H1 (cell line): ENCODE measurements at regions not wholly inside any gene's neighbourhood (a gene's known extent, or its start where the extent isn't known, plus 50 kb on each side); places are given as distances from the start of the nearest gene placed in this dataset.

Experiments used
- CTCF ChIA-PET: fragments of 300-600 bp; sonication (Branson Sonifier 250); formaldehyde crosslinking; loops from one replicate; lab custom pipeline; 2021; ENCODE audit not compliant: partially characterized antibody; lab: Charles Lee
- POLR2A ChIA-PET: fragments of 300-600 bp; sonication (Branson Sonifier 250); formaldehyde crosslinking; loops from one replicate; lab custom pipeline; 2021; ENCODE audit warnings: inconsistent platforms; ENCODE audit not compliant: partially characterized antibody; lab: Charles Lee
- DNase-seq, 2 experiments: peaks; one replicate each; pipeline versions ENCODE4 v3.0.0 to v3.0.0-alpha.2; 2010 to 2022; ENCODE audit warnings: low spot score in 2 of 2, low read depth in 1 of 2, mixed read lengths in 1 of 2
- FAIRE-seq: peaks from 2 replicates; lab custom pipeline; 2011; peaks lifted over from hg19 to GRCh38; lab: Jason Lieb, UNC
- H2AFZ ChIP-seq: 2 replicates; pipeline ENCODE4 v1.8.1; 2012; ENCODE audit warnings: low read length, inconsistent platforms
- H2AK5ac ChIP-seq: 2 replicates; pipeline ENCODE4 v1.6.1; 2013; ENCODE audit warnings: low read depth, low read length
- H2BK120ac ChIP-seq: replicated peaks from 2 replicates; pipeline ENCODE3; 2013; ENCODE audit warnings: low read depth, low read length, inconsistent platforms
- H2BK12ac ChIP-seq: 2 replicates; pipeline ENCODE4 v1.6.1; 2013; ENCODE audit warnings: low read depth, low read length
- H2BK15ac ChIP-seq: 2 replicates; pipeline ENCODE4 v1.6.1; 2013; ENCODE audit warnings: low read length
- H2BK20ac ChIP-seq: 2 replicates; pipeline ENCODE4 v1.6.1; 2013; ENCODE audit warnings: low read length
- H2BK5ac ChIP-seq: 2 replicates; pipeline ENCODE4 v1.6.1; 2013; ENCODE audit warnings: low read depth, low read length
- H3K14ac ChIP-seq: 2 replicates; pipeline ENCODE4 v1.6.1; 2013; ENCODE audit warnings: inconsistent platforms; ENCODE audit not compliant: insufficient read length
- H3K18ac ChIP-seq: 2 replicates; pipeline ENCODE4 v1.6.1; 2013; ENCODE audit warnings: low read length; ENCODE audit errors: extremely low read depth
- H3K23ac ChIP-seq: 2 replicates; pipeline ENCODE4 v1.6.1; 2013; ENCODE audit warnings: inconsistent platforms; ENCODE audit not compliant: insufficient read length
- H3K23me2 ChIP-seq: 2 replicates; pipeline ENCODE4 v1.6.1; 2013; ENCODE audit warnings: low read depth, low read length
- H3K27ac ChIP-seq: 2 replicates; pipeline ENCODE4 v1.6.1; 2011; ENCODE audit warnings: low read depth, low read length, inconsistent platforms
- H3K27me3 ChIP-seq, 4 experiments: replicated peaks in 1 of 4; 1 replicate in 1 of 4; 2 replicates in 3 of 4; pipeline versions ENCODE4 v1.6.1 to v1.8.1; 2011 to 2013; ENCODE audit warnings: low read length in 3 of 4, mild to moderate bottlenecking in 3 of 4, inconsistent platforms in 2 of 4, mixed read lengths in 2 of 4, moderate library complexity in 1 of 4; ENCODE audit not compliant: control insufficient read depth in 3 of 4, insufficient read depth in 3 of 4; ENCODE audit errors: extremely low read depth in 1 of 4
- H3K36me3 ChIP-seq, 4 experiments: 2 replicates each; pipeline versions ENCODE4 v1.6.1 to v1.8.1; 2011 to 2013; ENCODE audit warnings: mild to moderate bottlenecking in 4 of 4, low read length in 3 of 4, moderate library complexity in 2 of 4, control low read depth in 1 of 4, inconsistent platforms in 1 of 4; ENCODE audit not compliant: insufficient read depth in 4 of 4, control insufficient read depth in 2 of 4
- H3K4ac ChIP-seq: replicated peaks from 2 replicates; pipeline ENCODE3; 2013; ENCODE audit warnings: low read length, low read depth, mixed read lengths, inconsistent platforms; ENCODE audit not compliant: insufficient read length
- H3K4me1 ChIP-seq, 4 experiments: replicated peaks in 1 of 4; 1 replicate in 1 of 4; 2 replicates in 3 of 4; pipeline versions ENCODE4 v1.6.1 to v1.8.1; 2011 to 2013; ENCODE audit warnings: low read length in 3 of 4, inconsistent platforms in 2 of 4, mixed read lengths in 1 of 4; ENCODE audit not compliant: insufficient read depth in 4 of 4, control insufficient read depth in 3 of 4
- H3K4me2 ChIP-seq, 2 experiments: 2 replicates each; pipeline versions ENCODE4 v1.6.1 to v1.8.1; 2011 to 2013; ENCODE audit warnings: low read depth in 2 of 2, low read length in 2 of 2, control low read depth in 1 of 2, inconsistent platforms in 1 of 2, mild to moderate bottlenecking in 1 of 2; ENCODE audit not compliant: insufficient read depth in 1 of 2
- H3K4me3 ChIP-seq, 4 experiments: fragments of 200-600, 300-600 bp in 1 of 4; sonication (generic), shearing (Covaris generic), sonication (Bioruptor Twin) in 1 of 4; 2 replicates each; pipeline versions ENCODE4 v1.5.1 to v1.8.1; 2011 to 2016; ENCODE audit warnings: low read length in 4 of 4, low read depth in 3 of 4, control low read depth in 2 of 4, inconsistent platforms in 2 of 4, mild to moderate bottlenecking in 2 of 4, mixed read lengths in 1 of 4, moderate library complexity in 1 of 4; ENCODE audit not compliant: insufficient read depth in 2 of 4; ENCODE audit errors: extremely low read depth in 1 of 4
- H3K56ac ChIP-seq: replicated peaks from 2 replicates; pipeline ENCODE3; 2013; ENCODE audit warnings: low read depth, mild to moderate bottlenecking, mixed read lengths, low read length, inconsistent platforms; ENCODE audit not compliant: insufficient read length
- H3K79me1 ChIP-seq: 2 replicates; pipeline ENCODE4 v1.6.1; 2013; ENCODE audit warnings: low read depth, low read length, control low read depth
- H3K79me2 ChIP-seq, 2 experiments: 2 replicates each; pipeline versions ENCODE4 v1.6.1 to v1.8.1; 2012 to 2013; ENCODE audit warnings: low read length in 2 of 2, mild to moderate bottlenecking in 2 of 2, inconsistent platforms in 1 of 2; ENCODE audit not compliant: insufficient read depth in 2 of 2, control insufficient read depth in 1 of 2
- H3K9ac ChIP-seq, 4 experiments: replicated peaks in 1 of 4; 1 replicate in 1 of 4; 2 replicates in 3 of 4; pipeline versions ENCODE4 v1.6.1 to v1.8.1; 2011 to 2013; ENCODE audit warnings: low read depth in 3 of 4, low read length in 3 of 4, control low read depth in 2 of 4, mild to moderate bottlenecking in 2 of 4, moderate library complexity in 2 of 4, inconsistent platforms in 1 of 4; ENCODE audit errors: extremely low read depth in 1 of 4
- H3K9me3 ChIP-seq, 2 experiments: 2 replicates each; pipeline versions ENCODE4 v1.6.1 to v1.8.1; 2012 to 2013; ENCODE audit warnings: mild to moderate bottlenecking in 2 of 2, moderate library complexity in 2 of 2, control low read depth in 1 of 2, inconsistent platforms in 1 of 2, low read depth in 1 of 2, low read length in 1 of 2, mixed read lengths in 1 of 2; ENCODE audit not compliant: insufficient read depth in 2 of 2
- H4K20me1 ChIP-seq, 2 experiments: replicated peaks in 1 of 2; 2 replicates each; pipeline versions ENCODE3 to v1.8.1; 2011 to 2013; ENCODE audit warnings: inconsistent platforms in 2 of 2, low read length in 2 of 2, mild to moderate bottlenecking in 1 of 2; ENCODE audit not compliant: insufficient read depth in 2 of 2, control insufficient read depth in 1 of 2
- H4K5ac ChIP-seq: 2 replicates; pipeline ENCODE4 v1.6.1; 2013; ENCODE audit warnings: low read length, low read depth, mixed read lengths, inconsistent platforms; ENCODE audit not compliant: insufficient read length
- H4K8ac ChIP-seq: 2 replicates; pipeline ENCODE4 v1.8.0; 2013; ENCODE audit warnings: mild to moderate bottlenecking, moderate library complexity, low read length, inconsistent platforms; ENCODE audit not compliant: insufficient read depth; ENCODE audit errors: extremely low read depth
- H4K91ac ChIP-seq: replicated peaks from 2 replicates; pipeline ENCODE3; 2013; ENCODE audit warnings: low read length, mixed read lengths, inconsistent platforms; ENCODE audit not compliant: insufficient read length
- BRCA1 ChIP-seq: IDR thresholded peaks from 2 replicates; pipeline ENCODE4 v1.6.1; 2012; ENCODE audit warnings: low read depth, low read length, improper control_type of control experiment
- CTCF ChIP-seq, 3 experiments: IDR thresholded peaks; 1 replicate in 2 of 3; 2 replicates in 1 of 3; pipeline versions ENCODE4 v1.5.1 to v1.6.1; 2011; ENCODE audit warnings: low read length in 3 of 3, mild to moderate bottlenecking in 3 of 3, inconsistent platforms in 2 of 3, low read depth in 1 of 3, moderate library complexity in 1 of 3; ENCODE audit not compliant: insufficient read depth in 1 of 3; ENCODE audit errors: control extremely low read depth in 1 of 3
- EZH2 ChIP-seq: fragments of 200-600 bp; sonication (generic); IDR thresholded peaks from 2 replicates; pipeline ENCODE4 v1.7.1; 2012; ENCODE audit warnings: low read depth, mild to moderate bottlenecking, moderate library complexity, low read length, inconsistent platforms; ENCODE audit not compliant: severe bottlenecking
- GABPA ChIP-seq: IDR thresholded peaks from 2 replicates; pipeline ENCODE4 v1.6.1; 2011; ENCODE audit warnings: mild to moderate bottlenecking, low read length, moderate library complexity, borderline replicate concordance; ENCODE audit not compliant: insufficient read depth
- JUN ChIP-seq: IDR thresholded peaks from 2 replicates; pipeline ENCODE4 v1.6.1; 2011; ENCODE audit warnings: low read depth, mild to moderate bottlenecking, improper control_type of control experiment, low read length
- NRF1 ChIP-seq: IDR thresholded peaks from 2 replicates; pipeline ENCODE4 v1.6.1; 2011; ENCODE audit warnings: mild to moderate bottlenecking, low read depth, low read length, improper control_type of control experiment
- RNF2 ChIP-seq: fragments of 200-900, 300-1000 bp; sonication (generic); IDR thresholded peaks from 2 replicates; pipeline ENCODE4 v1.7.1; 2016; ENCODE audit warnings: borderline replicate concordance, low read depth, mild to moderate bottlenecking, antibody characterized with exemption, low read length; ENCODE audit not compliant: poor library complexity, severe bottlenecking; ENCODE audit errors: missing control alignments
- SRF ChIP-seq: IDR thresholded peaks from 2 replicates; pipeline ENCODE4 v1.6.1; 2011; ENCODE audit warnings: mild to moderate bottlenecking, low read depth, low read length, moderate library complexity
- YY1 ChIP-seq: IDR thresholded peaks from 2 replicates; pipeline ENCODE4 v1.6.1; 2011; ENCODE audit warnings: low read depth, mild to moderate bottlenecking, low read length
- WGBS, 2 experiments: shearing (Covaris generic) in 1 of 2; methylation state at CpG; one replicate each; pipeline versions ENCODE4 v1.1.6 to v1.1.7; 2013 to 2015; ENCODE audit warnings: low lambda C conversion rate in 2 of 2, mixed read lengths in 2 of 2, inconsistent platforms in 1 of 2, low coverage in 1 of 2, missing lambda C conversion rate in 1 of 2; ENCODE audit not compliant: insufficient replicate concordance in 2 of 2, insufficient coverage in 1 of 2, insufficient read length in 1 of 2; ENCODE audit errors: extremely low coverage in 1 of 2, missing lambda C conversion rate in 1 of 2; 5-methylcytosine and 5-hydroxymethylcytosine counted together
- TF ChIP-seq, protein P1 (sequence below): IDR thresholded peaks from 2 replicates; pipeline ENCODE4 v1.6.1; 2012; ENCODE audit warnings: inconsistent platforms
- TF ChIP-seq, protein P2 (sequence below): IDR thresholded peaks from 2 replicates; pipeline ENCODE4 v1.6.1; 2011; ENCODE audit warnings: low read depth, mild to moderate bottlenecking, low read length; ENCODE audit not compliant: insufficient read depth

GRCh38 chrX:75911716-75912115 lies 126.7 kb upstream of the MAGEE2 start:
- H3K23me2 ChIP-seq: no peaks in the 10 kb centered on the region
- FAIRE-seq (no peak), DNase-seq (no peak)
- no peak overlapping the region for H3K14ac ChIP-seq
- ChIA-PET POLR2A (no interaction called here), CTCF (no interaction called here)
- H2AK5ac ChIP-seq: no peak overlapping the region
- no peak overlapping the region for H3K4ac ChIP-seq
- no peak overlapping the region for H4K91ac ChIP-seq
- H3K4me1 ChIP-seq: no peaks in the 10 kb centered on the region
- no peaks in the 10 kb centered on the region for H3K79me1 ChIP-seq
- H3K4me2 ChIP-seq: no peak overlapping the region
- no peak overlapping the region for H2BK5ac ChIP-seq
- H4K20me1 ChIP-seq: no peaks in the 10 kb centered on the region
- H3K4me3 ChIP-seq: no peak overlapping the region
- H2BK15ac ChIP-seq: no peak overlapping the region
- H3K9ac ChIP-seq: no peak overlapping the region
- H3K23ac ChIP-seq: no peak overlapping the region
- no peak overlapping the region for H3K56ac ChIP-seq
- no peak overlapping the region for H3K27ac ChIP-seq
- H3K36me3 ChIP-seq: no peaks in the 10 kb centered on the region
- H3K27me3 ChIP-seq: no peaks in the 10 kb centered on the region
- no peak overlapping the region for H4K5ac ChIP-seq
- no peak overlapping the region for H4K8ac ChIP-seq
- H3K18ac ChIP-seq: no peak overlapping the region
- H3K79me2 ChIP-seq: no peaks in the 10 kb centered on the region
- 74% methylated on average over 2 of the region's 2 CpGs; no CpG with 5 or more reads in 1 of the 2 experiments for WGBS, 2 experiments
- H3K9me3 ChIP-seq: no peaks in the 10 kb centered on the region
- H2AFZ ChIP-seq: no peak overlapping the region
- H2BK12ac ChIP-seq: no peak overlapping the region
- H2BK20ac ChIP-seq: no peak overlapping the region
- H2BK120ac ChIP-seq: no peak overlapping the region
- no peak for TF ChIP-seq BRCA1
- no peak for TF ChIP-seq GABPA
- no peak for TF ChIP-seq SRF
- TF ChIP-seq, protein P1, sequence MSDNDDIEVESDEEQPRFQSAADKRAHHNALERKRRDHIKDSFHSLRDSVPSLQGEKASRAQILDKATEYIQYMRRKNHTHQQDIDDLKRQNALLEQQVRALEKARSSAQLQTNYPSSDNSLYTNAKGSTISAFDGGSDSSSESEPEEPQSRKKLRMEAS: no peak
- TF ChIP-seq JUN: no peak
- TF ChIP-seq RNF2: no peak
- TF ChIP-seq, protein P2, sequence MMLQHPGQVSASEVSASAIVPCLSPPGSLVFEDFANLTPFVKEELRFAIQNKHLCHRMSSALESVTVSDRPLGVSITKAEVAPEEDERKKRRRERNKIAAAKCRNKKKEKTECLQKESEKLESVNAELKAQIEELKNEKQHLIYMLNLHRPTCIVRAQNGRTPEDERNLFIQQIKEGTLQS: no peak
- no peak for TF ChIP-seq YY1
- no peak for TF ChIP-seq EZH2
- TF ChIP-seq CTCF (IDR thresholded peaks at IDR 0.05; ENCODE audit: control extremely low read depth in 1 of 3, insufficient read depth in 1 of 3, low read depth in 1 of 3, low read length in 3 of 3): no peak
- TF ChIP-seq NRF1: no peak
